BLaER1 treated with 17β-estradiol and CSF1 and Interleukin-3, amounts not matched to agents 10 nM and 100 nM (cell line): ENCODE measurements at regions not wholly inside any gene's neighbourhood (a gene's known extent, or its start where the extent isn't known, plus 50 kb on each side); places are given as distances from the start of the nearest gene placed in this dataset.

Experiments
- H3K27ac ChIP-seq, 11 experiments: shearing (Covaris generic); formaldehyde crosslinking; 2 replicates each; pipeline ENCODE4 v1.8.1; 2022
- H3K27me3 ChIP-seq, 11 experiments: shearing (Covaris generic); formaldehyde crosslinking; 2 replicates each; pipeline ENCODE4 v1.8.1; 2022
- H3K36me3 ChIP-seq, 11 experiments: shearing (Covaris generic); formaldehyde crosslinking; 2 replicates each; pipeline ENCODE4 v1.8.1; 2022
- H3K4me1 ChIP-seq, 10 experiments: shearing (Covaris generic); formaldehyde crosslinking; 2 replicates each; pipeline ENCODE4 v1.8.1; 2022
- H3K4me2 ChIP-seq, 11 experiments: shearing (Covaris generic); formaldehyde crosslinking; 2 replicates each; pipeline ENCODE4 v1.8.1; 2022
- H3K4me3 ChIP-seq, 10 experiments: shearing (Covaris generic); formaldehyde crosslinking; 2 replicates each; pipeline ENCODE4 v1.8.1; 2022
- H3K9ac ChIP-seq, 11 experiments: shearing (Covaris generic); formaldehyde crosslinking; 2 replicates each; pipeline ENCODE4 v1.8.1; 2022
- H3K9me3 ChIP-seq, 11 experiments: shearing (Covaris generic); formaldehyde crosslinking; replicated peaks in 1 of 11; 2 replicates each; pipeline ENCODE4 v1.8.1; 2022
- H4K20me1 ChIP-seq, 11 experiments: shearing (Covaris generic); formaldehyde crosslinking; 2 replicates each; pipeline ENCODE4 v1.8.1; 2022
- Cebpa-rat ChIP-seq, 11 experiments: shearing (Covaris generic); IDR thresholded peaks; 2 replicates each; pipeline ENCODE4 v1.8.1; 2022

DNA sequence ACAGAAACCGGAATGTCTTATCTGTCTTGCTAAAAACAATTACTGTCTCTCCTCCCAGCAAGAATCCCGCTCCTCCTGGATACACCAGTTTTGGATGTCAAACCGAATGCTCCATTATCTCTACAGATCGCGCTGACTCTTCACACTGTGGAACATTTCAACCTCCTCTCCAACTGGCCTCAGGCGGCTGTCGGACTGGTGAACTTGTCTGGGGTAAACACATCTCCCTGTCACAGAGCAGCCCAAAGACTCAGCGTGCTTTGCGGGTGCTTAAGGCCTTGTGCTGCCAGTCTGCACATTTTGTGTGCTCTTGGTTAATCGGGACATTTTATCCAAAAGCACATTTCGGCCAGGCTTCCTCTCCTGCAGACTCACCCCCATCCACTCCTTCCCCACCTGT lies 173.1 kb downstream of the ICOS start:
- peak overlapping the region in 10 of 11 experiments; percentile 19 to 59 (median 50); a peak in 17 of 22 replicates for H3K27ac ChIP-seq
- H3K4me2 ChIP-seq: peak overlapping the region; percentile 81 to 97 (median 93)

DNA sequence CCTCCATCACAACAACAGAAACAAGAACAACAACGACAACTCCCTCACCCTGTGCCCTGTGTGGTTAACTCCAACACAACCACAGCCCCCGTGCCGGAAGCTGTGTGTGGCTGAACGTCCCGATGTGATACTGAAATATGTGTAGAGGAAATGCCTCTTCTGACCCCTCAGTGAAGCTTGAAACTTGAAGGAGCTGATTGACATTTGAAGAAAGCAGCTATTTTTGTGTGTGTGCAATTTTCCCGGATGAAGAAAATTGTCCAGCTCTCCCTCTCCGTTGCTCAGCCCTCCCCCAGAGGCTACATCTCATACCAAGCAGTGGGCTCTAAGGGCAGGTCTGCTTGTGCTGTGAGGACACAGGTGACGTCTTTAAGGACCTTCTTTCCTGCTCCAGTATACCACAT lies 173.8 kb downstream of the ICOS start:
- peaks cover 57 to 94% (median 72%) of the 10 kb centered on the region in 10 experiments for H3K4me1 ChIP-seq
- peaks cover 0 to 8% (median 0%) of the 10 kb centered on the region in 11 experiments; a peak in 3 of 22 replicates for H3K27me3 ChIP-seq
- no peaks in the 10 kb centered on the region for H3K9me3 ChIP-seq
- peak overlapping the region; percentile 11 to 59 (median 50); a peak in 17 of 22 replicates for H3K27ac ChIP-seq
- peak overlapping the region in 8 of 11 experiments; percentile 4 to 41 (median 18); a peak in 8 of 22 replicates for H3K9ac ChIP-seq
- H3K4me3 ChIP-seq: peak overlapping the region; percentile 15 to 53 (median 29); a peak in 16 of 20 replicates
- TF ChIP-seq Cebpa-rat (IDR thresholded peaks at IDR 0.05): no peak
- peak overlapping the region; percentile 81 to 97 (median 93) for H3K4me2 ChIP-seq
- no peaks in the 10 kb centered on the region for H3K36me3 ChIP-seq
- H4K20me1 ChIP-seq: no peaks in the 10 kb centered on the region

More for the DNA sequence above, 173.1 kb downstream of the ICOS start:
- no peaks in the 10 kb centered on the region for H4K20me1 ChIP-seq
- peak overlapping the region in 8 of 11 experiments; percentile 6 to 46 (median 22); a peak in 7 of 22 replicates for H3K9ac ChIP-seq
- H3K36me3 ChIP-seq: no peaks in the 10 kb centered on the region
- TF ChIP-seq Cebpa-rat (IDR thresholded peaks at IDR 0.05): no peak
- no peaks in the 10 kb centered on the region for H3K9me3 ChIP-seq
- H3K4me3 ChIP-seq: peak overlapping the region in 9 of 10 experiments; percentile 15 to 53 (median 26); a peak in 7 of 20 replicates
- peaks cover 0 to 8% (median 0%) of the 10 kb centered on the region in 11 experiments; a peak in 3 of 22 replicates for H3K27me3 ChIP-seq
- H3K4me1 ChIP-seq: peaks cover 51 to 87% (median 66%) of the 10 kb centered on the region in 10 experiments

DNA sequence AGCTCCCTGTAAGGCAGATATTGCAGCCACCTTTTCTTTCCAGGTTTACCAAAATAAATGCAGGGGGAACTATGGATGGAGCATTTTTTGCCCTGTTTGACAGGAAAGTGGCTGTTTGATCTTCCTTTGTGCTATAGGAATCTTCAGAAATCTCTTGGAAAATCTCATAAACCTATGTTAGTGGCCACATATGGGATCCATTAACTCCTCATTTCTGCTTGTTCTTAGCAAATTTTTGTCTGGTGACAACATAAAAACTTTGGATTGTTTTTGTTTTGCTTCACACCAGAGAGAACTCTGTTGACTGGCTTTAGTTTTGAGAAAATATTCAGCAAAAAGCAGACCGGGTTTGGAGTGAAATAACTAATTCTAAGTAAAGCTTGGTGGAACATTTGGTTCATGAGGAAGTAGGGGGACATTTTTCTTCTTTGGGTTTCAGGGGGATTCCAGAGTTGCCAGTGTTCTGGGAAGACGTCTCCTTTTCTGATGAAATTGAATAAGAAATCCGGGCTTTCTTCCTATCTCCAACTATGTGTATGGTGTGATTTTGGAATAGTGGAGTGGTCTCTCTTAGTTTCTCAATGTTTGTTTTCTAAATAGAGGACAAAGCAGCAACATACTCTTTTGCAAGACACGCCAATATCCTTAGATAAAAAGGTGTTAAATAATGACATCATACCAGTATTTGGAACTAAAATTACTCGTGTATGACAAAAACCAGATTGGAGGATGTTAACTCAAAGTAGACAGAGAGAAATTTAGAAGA lies 174.4 kb downstream of the ICOS start:
- peak overlapping the region; percentile 81 to 97 (median 93) for H3K4me2 ChIP-seq
- peaks cover 0 to 8% (median 0%) of the 10 kb centered on the region in 11 experiments; a peak in 3 of 22 replicates for H3K27me3 ChIP-seq
- TF ChIP-seq Cebpa-rat (IDR thresholded peaks at IDR 0.05): no peak
- peaks cover 63 to 94% (median 75%) of the 10 kb centered on the region in 10 experiments for H3K4me1 ChIP-seq
- H3K9ac ChIP-seq: peak overlapping the region in 6 of 11 experiments; percentile 2 to 26 (median 8); a peak in 7 of 22 replicates
- no peaks in the 10 kb centered on the region for H4K20me1 ChIP-seq
- H3K4me3 ChIP-seq: peak overlapping the region; percentile 15 to 53 (median 29); a peak in 15 of 20 replicates
- H3K36me3 ChIP-seq: no peaks in the 10 kb centered on the region
- H3K27ac ChIP-seq: peak overlapping the region; percentile 9 to 59 (median 48); a peak in 16 of 22 replicates
- no peaks in the 10 kb centered on the region for H3K9me3 ChIP-seq

DNA sequence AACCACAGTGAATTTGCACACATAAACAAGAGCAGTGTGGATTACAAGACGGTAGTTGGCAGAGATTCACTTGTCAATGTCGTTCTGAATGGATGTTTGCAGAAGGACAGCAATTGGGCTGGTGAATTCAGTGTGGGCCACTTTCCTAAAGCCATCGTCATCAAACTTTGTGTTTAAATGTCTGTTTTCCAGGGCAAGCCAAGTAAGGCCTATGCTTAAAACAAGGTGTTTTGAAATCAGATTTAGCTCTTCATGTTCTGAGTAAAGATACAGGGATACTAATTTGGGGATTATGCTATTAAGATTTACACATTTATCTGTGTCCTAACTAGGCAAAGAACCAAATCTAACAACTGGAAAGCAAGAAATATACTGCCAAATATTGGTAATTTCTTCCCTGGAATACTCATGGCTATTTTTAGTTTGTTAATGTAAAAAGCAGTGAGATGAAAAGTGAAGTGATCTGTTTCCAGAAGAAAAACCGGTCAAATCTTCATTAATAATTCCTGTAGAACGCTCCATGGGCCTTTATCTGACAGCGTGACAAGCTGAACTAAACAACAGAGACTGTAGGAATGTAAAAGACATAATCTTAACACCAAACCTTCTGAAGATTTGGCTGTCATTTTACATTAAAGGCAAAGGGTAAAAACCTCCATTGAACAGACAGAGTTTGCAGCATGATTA lies 175.7 kb downstream of the ICOS start:
- no peak overlapping the region for H3K9ac ChIP-seq
- H3K4me3 ChIP-seq: no peak overlapping the region
- no peaks in the 10 kb centered on the region for H4K20me1 ChIP-seq
- no peak for TF ChIP-seq Cebpa-rat (IDR thresholded peaks at IDR 0.05)
- H3K27ac ChIP-seq: no peak overlapping the region
- no peaks in the 10 kb centered on the region for H3K36me3 ChIP-seq
- peak overlapping the region; percentile 81 to 97 (median 93) for H3K4me2 ChIP-seq
- H3K27me3 ChIP-seq: peaks cover 0 to 8% (median 0%) of the 10 kb centered on the region in 11 experiments; a peak in 3 of 22 replicates
- H3K4me1 ChIP-seq: peaks cover 60 to 91% (median 73%) of the 10 kb centered on the region in 10 experiments
- no peaks in the 10 kb centered on the region; a peak in 1 of 22 replicates for H3K9me3 ChIP-seq

DNA sequence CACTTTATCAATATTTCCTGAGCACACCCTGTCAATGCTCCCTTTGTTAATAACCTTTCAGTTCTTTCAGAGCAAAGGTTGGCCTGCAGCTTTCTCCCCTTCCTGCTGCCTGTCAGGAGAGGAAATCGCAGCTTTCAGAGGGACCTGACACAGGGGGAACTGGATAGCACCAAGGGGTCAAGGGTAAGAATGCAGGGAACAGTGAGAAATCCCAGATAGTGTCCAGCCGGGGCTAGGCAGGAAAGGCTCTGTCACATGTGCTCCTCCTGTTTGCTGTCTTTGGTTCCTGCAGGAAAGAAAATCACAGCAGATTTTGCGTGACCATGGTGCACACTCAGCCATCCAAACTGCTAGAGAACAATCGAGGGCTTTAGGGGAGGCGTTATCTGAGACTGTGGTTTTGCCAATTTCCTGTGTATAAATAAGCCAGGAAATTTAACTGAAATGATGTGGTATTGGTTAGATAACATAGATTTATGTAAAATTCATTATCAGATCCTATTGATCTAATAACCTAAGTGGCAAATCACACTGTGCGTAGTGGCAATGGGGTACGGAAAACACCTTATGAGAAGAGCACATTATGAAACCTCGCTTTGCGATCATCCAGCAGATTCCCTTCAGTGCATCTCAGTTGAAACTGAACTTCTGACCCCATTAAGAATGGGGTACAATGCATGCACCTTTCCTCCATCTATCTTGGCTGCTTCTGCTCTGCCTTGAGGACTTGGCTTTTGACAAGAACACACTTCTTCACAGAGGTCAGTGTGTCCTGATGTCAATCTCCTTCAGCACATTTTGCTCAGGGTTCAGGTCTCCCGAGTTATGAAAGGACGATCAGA lies 178.0 kb downstream of the ICOS start:
- peaks cover 0 to 11% (median 0%) of the 10 kb centered on the region in 11 experiments; a peak in 2 of 22 replicates for H3K9me3 ChIP-seq
- peak overlapping the region; percentile 58 to 81 (median 65) for H3K4me2 ChIP-seq
- no peak overlapping the region for H3K9ac ChIP-seq
- H3K27me3 ChIP-seq: peaks cover 0 to 8% (median 0%) of the 10 kb centered on the region in 11 experiments; a peak in 3 of 22 replicates
- H4K20me1 ChIP-seq: no peaks in the 10 kb centered on the region
- no peak overlapping the region for H3K27ac ChIP-seq
- H3K4me3 ChIP-seq: no peak overlapping the region
- H3K36me3 ChIP-seq: no peaks in the 10 kb centered on the region
- TF ChIP-seq Cebpa-rat (IDR thresholded peaks at IDR 0.05): no peak
- H3K4me1 ChIP-seq: peaks cover 49 to 71% (median 61%) of the 10 kb centered on the region in 10 experiments

DNA sequence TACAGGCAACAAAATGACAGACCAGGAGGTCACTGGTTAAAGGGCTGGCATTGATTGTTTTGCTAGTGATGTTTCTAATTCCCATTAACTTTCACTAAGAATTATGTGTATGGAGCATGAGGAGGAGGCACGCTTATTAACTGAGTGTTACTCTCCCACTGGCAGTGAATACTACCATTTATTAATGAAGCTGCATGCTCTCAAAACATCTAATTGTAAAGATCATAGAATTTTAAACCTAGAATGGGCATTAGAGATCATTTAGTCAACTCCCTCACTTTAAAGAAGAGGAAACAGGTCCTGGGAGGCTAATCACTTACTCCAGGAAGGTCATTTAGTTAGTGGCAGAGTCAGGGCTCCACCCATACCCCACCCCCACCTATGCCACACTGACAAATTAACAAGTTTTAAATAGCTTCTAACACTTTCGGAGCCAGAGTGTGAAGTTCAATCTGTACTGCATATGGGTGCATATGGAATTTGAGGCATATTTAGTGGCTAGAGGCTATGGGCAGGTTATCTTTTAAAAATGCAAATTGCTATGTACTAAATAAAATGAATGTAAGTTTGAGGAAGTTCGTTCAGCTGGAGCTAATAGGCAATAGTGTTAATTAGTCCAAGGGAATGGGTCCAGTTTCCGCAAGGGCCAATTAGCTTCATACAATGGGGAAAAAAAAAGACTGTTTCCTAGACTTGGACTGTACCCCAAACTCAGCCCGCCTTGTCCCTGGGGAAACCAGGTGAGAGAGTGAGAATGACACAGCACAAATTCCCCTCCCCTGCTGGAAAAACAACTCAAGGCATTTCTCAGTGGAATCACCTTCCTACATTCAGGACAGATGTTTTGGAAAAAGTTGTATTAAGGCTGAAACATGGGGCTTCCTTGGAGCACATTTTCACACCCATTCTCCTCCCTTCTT lies 178.8 kb downstream of the ICOS start:
- Histone ChIP-seq H3K9ac (no peak overlapping the region), H3K4me2 (peak overlapping the region; percentile 58 to 81 (median 65)), H3K27me3 (peaks cover 0 to 8% (median 0%) of the 10 kb centered on the region in 11 experiments; a peak in 3 of 22 replicates), H4K20me1 (no peaks in the 10 kb centered on the region), H3K4me3 (no peak overlapping the region), H3K9me3 (peaks cover 0 to 11% (median 0%) of the 10 kb centered on the region in 11 experiments; a peak in 2 of 22 replicates), H3K27ac (no peak overlapping the region), H3K36me3 (no peaks in the 10 kb centered on the region), H3K4me1 (peaks cover 40 to 62% (median 52%) of the 10 kb centered on the region in 10 experiments)
- TF ChIP-seq Cebpa-rat (IDR thresholded peaks at IDR 0.05): no peak

DNA sequence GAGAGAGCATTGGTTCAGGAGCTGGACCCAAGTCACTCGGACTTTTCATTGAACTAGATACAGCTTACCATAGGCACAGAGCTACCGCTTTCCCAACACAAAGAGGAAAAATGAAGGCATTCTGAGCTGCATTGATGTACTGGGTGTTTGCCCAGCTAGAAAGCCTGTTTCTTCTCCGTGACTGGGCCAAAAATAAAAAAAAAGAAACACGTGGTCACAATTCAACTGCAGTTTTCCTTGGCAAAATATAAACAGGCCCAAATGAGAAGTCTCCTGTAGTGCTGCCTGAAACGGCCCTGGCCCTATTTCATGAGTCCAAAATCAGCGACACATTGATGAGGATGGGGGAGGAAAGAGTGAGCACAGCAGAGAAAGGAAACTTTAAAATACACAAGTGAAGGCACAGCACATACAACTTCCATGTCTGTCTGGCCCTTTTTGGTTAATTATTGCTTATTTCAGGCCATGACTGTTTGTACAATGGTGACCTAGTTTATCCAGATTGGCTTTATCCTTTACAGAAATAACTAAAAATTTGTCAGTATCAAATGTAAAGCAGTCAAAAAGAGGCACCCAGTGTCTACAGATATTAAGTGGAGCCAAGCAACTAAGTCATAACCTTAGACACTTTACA lies 179.7 kb downstream of the ICOS start:
- H3K27ac ChIP-seq: no peak overlapping the region
- H3K4me3 ChIP-seq: no peak overlapping the region
- no peaks in the 10 kb centered on the region for H4K20me1 ChIP-seq
- H3K9ac ChIP-seq: no peak overlapping the region
- no peak for TF ChIP-seq Cebpa-rat (IDR thresholded peaks at IDR 0.05)
- peak overlapping the region in 6 of 11 experiments; percentile 58 to 81 (median 66); a peak in 8 of 22 replicates for H3K4me2 ChIP-seq
- no peaks in the 10 kb centered on the region for H3K36me3 ChIP-seq
- H3K4me1 ChIP-seq: peaks cover 31 to 54% (median 43%) of the 10 kb centered on the region in 10 experiments
- H3K9me3 ChIP-seq: peaks cover 0 to 11% (median 0%) of the 10 kb centered on the region in 11 experiments; a peak in 2 of 22 replicates
- peaks cover 0 to 8% (median 0%) of the 10 kb centered on the region in 11 experiments; a peak in 3 of 22 replicates for H3K27me3 ChIP-seq
